HEK293 (cell line): ENCODE measurements at regions not wholly inside any gene's neighbourhood (a gene's known extent, or its start where the extent isn't known, plus 50 kb on each side); places are given as distances from the start of the nearest gene placed in this dataset.

Source experiments
- ZBTB48 ChIP-seq: fragments of 450-650 bp; formaldehyde crosslinking; IDR thresholded peaks from 2 replicates; pipeline ENCODE4 v1.5.1; 2016; ENCODE audit warnings: missing biosample characterization, missing genetic modification characterization
- ZNF658 ChIP-seq: fragments of 450-650 bp; formaldehyde crosslinking; IDR thresholded peaks from 2 replicates; pipeline ENCODE4; 2016; ENCODE audit warnings: missing biosample characterization, missing genetic modification characterization
- TF ChIP-seq, protein P1 (sequence below): fragments of 450-650 bp; formaldehyde crosslinking; IDR thresholded peaks from 2 replicates; pipeline ENCODE4 v1.5.1; 2016; ENCODE audit warnings: missing biosample characterization, missing genetic modification characterization
- TF ChIP-seq, protein P2 (sequence below): sonication (generic); formaldehyde crosslinking; IDR thresholded peaks from 2 replicates; pipeline ENCODE4 v1.8.1; 2022; ENCODE audit warnings: mild to moderate bottlenecking, moderate library complexity, missing genetic modification reagents

DNA sequence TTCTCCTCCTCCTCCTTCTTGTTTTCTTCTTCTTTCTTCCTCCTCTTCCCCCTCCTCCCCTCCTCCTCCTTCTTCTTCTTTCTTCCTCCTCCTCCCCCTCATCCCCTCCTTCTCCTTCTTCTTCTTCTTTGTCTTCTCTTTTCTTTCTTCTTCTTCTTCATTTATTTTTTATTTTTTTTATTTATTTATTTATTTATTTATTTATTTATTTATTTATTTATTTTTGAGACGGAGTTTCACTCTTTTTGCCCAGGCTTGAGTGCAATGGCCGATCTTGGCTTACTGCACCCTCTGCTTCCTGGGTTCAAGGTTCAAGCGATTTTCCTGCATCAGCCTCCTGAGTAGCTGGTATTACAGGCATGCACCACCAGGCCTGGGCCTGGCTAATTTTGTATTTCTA is 1332.5 kb upstream of the CDH9 start:
- TF ChIP-seq, protein P1, sequence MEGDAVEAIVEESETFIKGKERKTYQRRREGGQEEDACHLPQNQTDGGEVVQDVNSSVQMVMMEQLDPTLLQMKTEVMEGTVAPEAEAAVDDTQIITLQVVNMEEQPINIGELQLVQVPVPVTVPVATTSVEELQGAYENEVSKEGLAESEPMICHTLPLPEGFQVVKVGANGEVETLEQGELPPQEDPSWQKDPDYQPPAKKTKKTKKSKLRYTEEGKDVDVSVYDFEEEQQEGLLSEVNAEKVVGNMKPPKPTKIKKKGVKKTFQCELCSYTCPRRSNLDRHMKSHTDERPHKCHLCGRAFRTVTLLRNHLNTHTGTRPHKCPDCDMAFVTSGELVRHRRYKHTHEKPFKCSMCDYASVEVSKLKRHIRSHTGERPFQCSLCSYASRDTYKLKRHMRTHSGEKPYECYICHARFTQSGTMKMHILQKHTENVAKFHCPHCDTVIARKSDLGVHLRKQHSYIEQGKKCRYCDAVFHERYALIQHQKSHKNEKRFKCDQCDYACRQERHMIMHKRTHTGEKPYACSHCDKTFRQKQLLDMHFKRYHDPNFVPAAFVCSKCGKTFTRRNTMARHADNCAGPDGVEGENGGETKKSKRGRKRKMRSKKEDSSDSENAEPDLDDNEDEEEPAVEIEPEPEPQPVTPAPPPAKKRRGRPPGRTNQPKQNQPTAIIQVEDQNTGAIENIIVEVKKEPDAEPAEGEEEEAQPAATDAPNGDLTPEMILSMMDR (tag by site-specific recombination) = no peak
- TF ChIP-seq ZBTB48 (tag by site-specific recombination) (no peak), ZNF658 (tag by site-specific recombination) (no peak)
- TF ChIP-seq, protein P2, sequence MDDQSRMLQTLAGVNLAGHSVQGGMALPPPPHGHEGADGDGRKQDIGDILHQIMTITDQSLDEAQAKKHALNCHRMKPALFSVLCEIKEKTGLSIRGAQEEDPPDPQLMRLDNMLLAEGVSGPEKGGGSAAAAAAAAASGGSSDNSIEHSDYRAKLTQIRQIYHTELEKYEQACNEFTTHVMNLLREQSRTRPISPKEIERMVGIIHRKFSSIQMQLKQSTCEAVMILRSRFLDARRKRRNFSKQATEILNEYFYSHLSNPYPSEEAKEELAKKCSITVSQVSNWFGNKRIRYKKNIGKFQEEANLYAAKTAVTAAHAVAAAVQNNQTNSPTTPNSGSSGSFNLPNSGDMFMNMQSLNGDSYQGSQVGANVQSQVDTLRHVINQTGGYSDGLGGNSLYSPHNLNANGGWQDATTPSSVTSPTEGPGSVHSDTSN = no peak
